Panc1 (cell line): ENCODE measurements at regions not wholly inside any gene's neighbourhood (a gene's known extent, or its start where the extent isn't known, plus 50 kb on each side); places are given as distances from the start of the nearest gene placed in this dataset.

Experiments used
- POLR2AphosphoS5 ChIP-seq: IDR thresholded peaks from 2 replicates; pipeline ENCODE4 v1.6.1; 2012; ENCODE audit warnings: mild to moderate bottlenecking, low read depth, low read length, moderate library complexity
- SIN3A ChIP-seq: IDR thresholded peaks from 2 replicates; pipeline ENCODE4 v1.6.1; 2012; ENCODE audit warnings: low read depth, mild to moderate bottlenecking, low read length, moderate library complexity, borderline replicate concordance; ENCODE audit not compliant: insufficient read depth
- TF ChIP-seq, protein P1 (sequence below): fragments of 450-650 bp; IDR thresholded peaks from 2 replicates; pipeline ENCODE4 v1.5.1; 2017; ENCODE audit warnings: mild to moderate bottlenecking

DNA sequence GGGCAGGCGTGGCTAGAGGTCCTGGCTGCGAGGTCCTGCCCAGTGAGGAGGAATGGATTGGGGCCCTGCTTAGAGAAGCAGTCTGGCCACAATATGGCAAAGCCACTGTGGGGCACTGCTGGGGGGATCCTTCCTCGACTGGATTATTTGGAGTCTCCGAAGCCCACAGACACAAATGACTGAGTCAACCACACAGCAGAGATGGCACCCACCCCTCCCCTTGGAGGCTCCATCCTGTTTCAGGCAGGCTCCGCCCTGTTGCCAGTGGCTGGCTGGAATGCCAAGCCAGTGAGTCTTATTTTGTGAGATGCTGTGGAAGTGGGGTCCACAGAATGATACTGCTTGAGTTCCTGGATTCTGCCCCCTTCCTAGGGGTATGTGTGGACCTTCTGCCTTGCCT is 363.9 kb downstream of the PPP1R2C start:
- no peak for TF ChIP-seq SIN3A
- TF ChIP-seq, protein P1, sequence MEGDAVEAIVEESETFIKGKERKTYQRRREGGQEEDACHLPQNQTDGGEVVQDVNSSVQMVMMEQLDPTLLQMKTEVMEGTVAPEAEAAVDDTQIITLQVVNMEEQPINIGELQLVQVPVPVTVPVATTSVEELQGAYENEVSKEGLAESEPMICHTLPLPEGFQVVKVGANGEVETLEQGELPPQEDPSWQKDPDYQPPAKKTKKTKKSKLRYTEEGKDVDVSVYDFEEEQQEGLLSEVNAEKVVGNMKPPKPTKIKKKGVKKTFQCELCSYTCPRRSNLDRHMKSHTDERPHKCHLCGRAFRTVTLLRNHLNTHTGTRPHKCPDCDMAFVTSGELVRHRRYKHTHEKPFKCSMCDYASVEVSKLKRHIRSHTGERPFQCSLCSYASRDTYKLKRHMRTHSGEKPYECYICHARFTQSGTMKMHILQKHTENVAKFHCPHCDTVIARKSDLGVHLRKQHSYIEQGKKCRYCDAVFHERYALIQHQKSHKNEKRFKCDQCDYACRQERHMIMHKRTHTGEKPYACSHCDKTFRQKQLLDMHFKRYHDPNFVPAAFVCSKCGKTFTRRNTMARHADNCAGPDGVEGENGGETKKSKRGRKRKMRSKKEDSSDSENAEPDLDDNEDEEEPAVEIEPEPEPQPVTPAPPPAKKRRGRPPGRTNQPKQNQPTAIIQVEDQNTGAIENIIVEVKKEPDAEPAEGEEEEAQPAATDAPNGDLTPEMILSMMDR: no peak
- no peak for TF ChIP-seq POLR2AphosphoS5
